Mesenchymal stem cell (in vitro differentiated cells and primary cell): ENCODE measurements at regions not wholly inside any gene's neighbourhood (a gene's known extent, or its start where the extent isn't known, plus 50 kb on each side); places are given as distances from the start of the nearest gene placed in this dataset. TPM values are rescaled to one million over a fixed set of nuclear protein-coding genes. Genes with fewer than 3 reads are reported as not detected.

Experiments used
- DNase-seq: peaks from one replicate; pipeline ENCODE4 v3.0.0-alpha.2; 2013
- H2AFZ ChIP-seq: one replicate; pipeline ENCODE4 v1.6.1; 2013; ENCODE audit warnings: low read depth, mild to moderate bottlenecking, control low read depth, inconsistent platforms, low read length, moderate library complexity
- H2AK5ac ChIP-seq: 2 replicates; pipeline ENCODE4 v1.6.1; 2013; ENCODE audit warnings: low read length, moderate library complexity, mild to moderate bottlenecking, inconsistent platforms; ENCODE audit not compliant: severe bottlenecking
- H2BK120ac ChIP-seq: one replicate; pipeline ENCODE4 v1.6.1; 2013; ENCODE audit warnings: low read depth, mild to moderate bottlenecking, inconsistent platforms, low read length, moderate library complexity
- H2BK12ac ChIP-seq, 2 experiments: one replicate each; pipeline ENCODE4 v1.6.1; 2013; ENCODE audit warnings: inconsistent platforms in 2 of 2, low read length in 2 of 2, mild to moderate bottlenecking in 2 of 2, moderate library complexity in 2 of 2, control low read depth in 1 of 2
- H2BK15ac ChIP-seq: one replicate; pipeline ENCODE4 v1.6.1; 2013; ENCODE audit warnings: mild to moderate bottlenecking, low read depth, inconsistent platforms; ENCODE audit not compliant: poor library complexity, severe bottlenecking
- H2BK5ac ChIP-seq: 2 replicates; pipeline ENCODE4 v1.6.1; 2013; ENCODE audit warnings: low read depth, mild to moderate bottlenecking, low read length, control low read depth, inconsistent platforms; ENCODE audit not compliant: poor library complexity, severe bottlenecking
- H3K14ac ChIP-seq, 2 experiments: one replicate each; pipeline ENCODE4 v1.6.1; 2013; ENCODE audit warnings: inconsistent platforms in 2 of 2, low read length in 2 of 2, control low read depth in 1 of 2, mild to moderate bottlenecking in 1 of 2, moderate library complexity in 1 of 2
- H3K18ac ChIP-seq, 2 experiments: one replicate each; pipeline ENCODE4 v1.6.1; 2013; ENCODE audit warnings: inconsistent platforms in 2 of 2, low read length in 2 of 2, control low read depth in 1 of 2, low read depth in 1 of 2, mild to moderate bottlenecking in 1 of 2
- H3K23ac ChIP-seq, 2 experiments: one replicate each; pipeline ENCODE4 v1.6.1; 2013; ENCODE audit warnings: inconsistent platforms in 2 of 2, low read length in 2 of 2, mild to moderate bottlenecking in 2 of 2, moderate library complexity in 2 of 2, control low read depth in 1 of 2
- H3K27ac ChIP-seq: 2 replicates; pipeline ENCODE4 v1.5.1; 2013; ENCODE audit warnings: mild to moderate bottlenecking, moderate library complexity, low read length, control low read depth, inconsistent platforms; ENCODE audit not compliant: poor library complexity, severe bottlenecking
- H3K27me3 ChIP-seq, 2 experiments: 2 replicates each; pipeline versions ENCODE4 v1.6.1 to v1.7.0; 2013; ENCODE audit warnings: low read length in 2 of 2, mild to moderate bottlenecking in 2 of 2, moderate library complexity in 2 of 2, control low read depth in 1 of 2, inconsistent platforms in 1 of 2; ENCODE audit not compliant: control insufficient read depth in 1 of 2, insufficient read depth in 1 of 2
- H3K36me3 ChIP-seq, 2 experiments: 2 replicates each; pipeline versions ENCODE4 v1.6.1 to v1.7.0; 2013; ENCODE audit warnings: low read length in 2 of 2, control low read depth in 1 of 2, inconsistent platforms in 1 of 2, low read depth in 1 of 2, mild to moderate bottlenecking in 1 of 2; ENCODE audit not compliant: insufficient read depth in 2 of 2, control insufficient read depth in 1 of 2
- H3K4ac ChIP-seq, 2 experiments: one replicate each; pipeline ENCODE4 v1.6.1; 2013; ENCODE audit warnings: inconsistent platforms in 2 of 2, low read length in 2 of 2, mild to moderate bottlenecking in 2 of 2, moderate library complexity in 2 of 2, control low read depth in 1 of 2, low read depth in 1 of 2
- H3K4me1 ChIP-seq: 2 replicates; pipeline ENCODE4 v1.6.1; 2013; ENCODE audit warnings: low read depth, low read length, control low read depth; ENCODE audit not compliant: control insufficient read depth, insufficient read depth
- H3K4me2 ChIP-seq: 2 replicates; pipeline ENCODE4 v1.6.1; 2013; ENCODE audit warnings: low read length, mild to moderate bottlenecking, inconsistent platforms; ENCODE audit not compliant: poor library complexity, severe bottlenecking
- H3K4me3 ChIP-seq, 2 experiments: 2 replicates each; pipeline versions ENCODE4 v1.5.1 to v1.7.0; 2013; ENCODE audit warnings: low read length in 2 of 2, mild to moderate bottlenecking in 2 of 2, control low read depth in 1 of 2, low read depth in 1 of 2; ENCODE audit not compliant: insufficient read depth in 1 of 2
- H3K79me1 ChIP-seq: replicated peaks from 2 replicates; pipeline ENCODE4 v1.6.1; 2013; ENCODE audit warnings: mild to moderate bottlenecking, control low read depth, low read length, inconsistent platforms; ENCODE audit not compliant: poor library complexity, severe bottlenecking
- H3K9ac ChIP-seq: 2 replicates; pipeline ENCODE4 v1.7.0; 2013; ENCODE audit warnings: mild to moderate bottlenecking, low read length, moderate library complexity
- H3K9me3 ChIP-seq: 2 replicates; pipeline ENCODE4 v1.7.0; 2013; ENCODE audit warnings: mild to moderate bottlenecking, low read length; ENCODE audit not compliant: control insufficient read depth
- H4K8ac ChIP-seq: one replicate; pipeline ENCODE4 v1.6.1; 2013; ENCODE audit warnings: inconsistent platforms, mild to moderate bottlenecking, low read length, moderate library complexity
- H4K91ac ChIP-seq: one replicate; pipeline ENCODE4 v1.6.1; 2013; ENCODE audit warnings: mild to moderate bottlenecking, low read length, inconsistent platforms
- WGBS: methylation state at CpG from one replicate; pipeline ENCODE4 v1.1.7; 2013; ENCODE audit warnings: mixed read lengths; 5-methylcytosine and 5-hydroxymethylcytosine counted together
- small RNA-seq: library from polyadenylated mRNA; stranded (forward); fragments of <200 nt; extraction: miRNeasy Mini kit (QIAGEN cat#:217004); gene quantifications from one replicate; pipeline ENCODE3, GENCODE V24; 2013; ENCODE audit warnings: low read depth

GRCh38 chr1:219665089-219665488 is 52.2 kb upstream of the ZC3H11B start:
- no peak overlapping the region for H3K23ac ChIP-seq
- WGBS, result no CpG with 5 or more reads among the region's 1 CpG

GRCh38 chr1:219664310-219665029 is 51.6 kb upstream of the ZC3H11B start:
- Histone ChIP-seq H3K9me3 (no peaks in the 10 kb centered on the region), H3K18ac (no peak overlapping the region), H3K4me3 (no peak overlapping the region), H4K8ac (no peak overlapping the region), H3K27me3 (no peaks in the 10 kb centered on the region), H2BK120ac (no peak overlapping the region), H3K27ac (no peak overlapping the region), H2BK5ac (no peak overlapping the region), H3K4me1 (peaks cover 3% of the 10 kb centered on the region), H3K14ac (no peak overlapping the region), H2BK12ac (no peak overlapping the region), H3K79me1 (no peaks in the 10 kb centered on the region), H2AK5ac (no peak overlapping the region), H3K4ac (no peak overlapping the region), H3K23ac (no peak overlapping the region), H2AFZ (no peak overlapping the region), H3K4me2 (no peak overlapping the region), H4K91ac (no peak overlapping the region), H3K36me3 (no peaks in the 10 kb centered on the region), H2BK15ac (no peak overlapping the region), H3K9ac (no peak overlapping the region)
- DNase-seq, result no peak
- WGBS, result 92% methylated on average over 3 of the region's 4 CpGs

More at GRCh38 chr1:219665089-219665488, 52.2 kb upstream of the ZC3H11B start:
- Histone ChIP-seq H3K27ac (no peak overlapping the region), H3K4me1 (peaks cover 3% of the 10 kb centered on the region), H4K91ac (no peak overlapping the region), H3K9ac (peak overlapping the region; percentile 35), H3K4ac (no peak overlapping the region), H2BK12ac (no peak overlapping the region), H3K4me3 (no peak overlapping the region), H2BK15ac (no peak overlapping the region), H3K9me3 (no peaks in the 10 kb centered on the region), H3K36me3 (no peaks in the 10 kb centered on the region), H3K79me1 (no peaks in the 10 kb centered on the region), H2BK5ac (no peak overlapping the region), H3K14ac (no peak overlapping the region), H3K18ac (no peak overlapping the region), H2AFZ (no peak overlapping the region), H3K4me2 (no peak overlapping the region), H2BK120ac (no peak overlapping the region), H2AK5ac (no peak overlapping the region), H3K27me3 (no peaks in the 10 kb centered on the region), H4K8ac (no peak overlapping the region)
- no peak for DNase-seq

Small RNA genes lying in the stretch of these regions (small RNA-seq; reads per million reads assigned to genes)
- not detected for gene RNA5SP76
